Smooth muscle cell (in vitro differentiated cells): ENCODE measurements at regions not wholly inside any gene's neighbourhood (a gene's known extent, or its start where the extent isn't known, plus 50 kb on each side); places are given as distances from the start of the nearest gene placed in this dataset.

ENCODE experiments used
- DNase-seq: peaks from one replicate; lab custom pipeline; 2025; ENCODE audit not compliant: unreplicated experiment; lab: John Stamatoyannopoulos, UW
- H2AFZ ChIP-seq: fragments of 200-600 bp; sonication (generic); 2 replicates; pipeline ENCODE4 v1.6.0; 2016; ENCODE audit warnings: antibody characterized with exemption, low read depth, mild to moderate bottlenecking
- H3F3A ChIP-seq: fragments of 200-600 bp; sonication (generic); 2 replicates; pipeline ENCODE4 v1.6.0; 2017; ENCODE audit warnings: antibody characterized with exemption, low read depth
- H3K27ac ChIP-seq: fragments of 200-600 bp; sonication (generic); 2 replicates; pipeline ENCODE4 v1.5.1; 2016; ENCODE audit warnings: low read depth, mild to moderate bottlenecking
- H3K27me3 ChIP-seq: fragments of 200-600 bp; sonication (generic); 2 replicates; pipeline ENCODE4 v1.6.1; 2016; ENCODE audit warnings: low read depth, mild to moderate bottlenecking
- H3K36me3 ChIP-seq: fragments of 200-600 bp; sonication (generic); 2 replicates; pipeline ENCODE4 v1.5.1; 2016; ENCODE audit warnings: low read depth
- H3K4me1 ChIP-seq: fragments of 200-600 bp; sonication (generic); 2 replicates; pipeline ENCODE4 v1.5.1; 2016; ENCODE audit warnings: low read depth
- H3K4me2 ChIP-seq: fragments of 200-600 bp; sonication (generic); 2 replicates; pipeline ENCODE4 v1.6.0; 2016; ENCODE audit warnings: mild to moderate bottlenecking
- H3K4me3 ChIP-seq: fragments of 200-600 bp; sonication (generic); 2 replicates; pipeline ENCODE4 v1.5.1; 2016; ENCODE audit warnings: mild to moderate bottlenecking
- H3K79me2 ChIP-seq: fragments of 200-600 bp; sonication (generic); 2 replicates; pipeline ENCODE4 v1.6.0; 2016; ENCODE audit warnings: low read depth, mild to moderate bottlenecking
- H3K9ac ChIP-seq: fragments of 200-600 bp; sonication (generic); 2 replicates; pipeline ENCODE4 v1.6.0; 2016; ENCODE audit warnings: low read depth
- H3K9me3 ChIP-seq: fragments of 200-600 bp; sonication (generic); replicated peaks from 2 replicates; pipeline ENCODE4 v1.5.1; 2016; ENCODE audit warnings: low read depth
- H4K20me1 ChIP-seq: fragments of 200-600 bp; sonication (generic); 2 replicates; pipeline ENCODE4 v1.6.0; 2016; ENCODE audit warnings: low read depth
- CTCF ChIP-seq: fragments of 200-600 bp; sonication (generic); IDR thresholded peaks from 2 replicates; pipeline ENCODE4 v1.5.1; 2017; ENCODE audit warnings: borderline replicate concordance, mild to moderate bottlenecking, antibody characterized with exemption; ENCODE audit not compliant: insufficient read depth, poor library complexity, severe bottlenecking
- WGBS: methylation state at CpG from one replicate; pipeline ENCODE4 v1.1.7; 2016; ENCODE audit warnings: low lambda C conversion rate; 5-methylcytosine and 5-hydroxymethylcytosine counted together

DNA sequence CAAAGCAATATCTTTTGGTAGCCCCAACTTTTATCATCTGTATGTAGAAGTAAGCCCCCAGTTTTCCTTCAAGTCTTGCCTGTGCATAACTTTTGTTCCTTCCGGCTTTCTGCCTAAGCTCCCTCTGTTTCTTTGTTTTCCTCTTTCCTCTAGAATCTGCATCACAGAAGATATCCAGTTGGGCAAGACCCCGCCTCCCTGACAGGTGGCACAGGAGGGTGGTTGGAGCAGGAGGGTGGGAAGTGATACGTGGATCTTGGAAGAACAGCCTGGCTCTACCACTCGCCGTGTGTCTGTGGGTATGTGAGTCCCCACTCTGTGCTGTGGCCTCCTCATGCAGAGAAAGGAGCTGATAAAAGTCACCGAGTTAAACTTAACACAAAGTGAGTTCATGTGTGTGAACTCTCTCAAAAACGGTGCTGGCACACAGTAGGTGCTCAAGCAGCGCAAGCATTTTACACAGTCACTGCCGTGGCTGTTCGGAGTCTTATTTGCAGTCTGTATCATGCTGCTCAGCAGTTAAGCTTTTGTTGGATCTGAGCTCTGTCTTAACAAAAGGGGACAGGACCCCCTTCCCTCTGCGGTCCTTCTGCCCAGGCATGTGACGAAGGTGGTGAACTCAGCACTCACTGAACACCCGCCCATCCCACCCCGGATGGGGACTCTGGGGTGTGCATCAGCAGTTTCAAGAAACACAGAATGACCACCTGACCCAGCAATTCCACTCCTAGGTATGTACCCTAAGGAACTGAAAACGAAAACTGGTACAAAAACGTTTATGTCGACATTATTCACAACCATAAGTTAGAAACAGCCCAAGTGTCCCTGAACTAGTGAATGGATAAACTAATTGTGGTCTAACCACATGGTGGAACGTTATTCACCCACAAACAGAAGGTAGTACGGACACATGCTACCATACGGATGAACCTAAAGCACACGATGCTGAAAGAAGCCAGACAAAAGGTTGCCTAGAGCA, 249.1 kb downstream of the CTTN start:
- 63% methylated on average over 21 of the region's 21 CpGs for WGBS
- no peaks in the 10 kb centered on the region for H3K27me3 ChIP-seq
- H3K9ac ChIP-seq = no peak overlapping the region

DNA sequence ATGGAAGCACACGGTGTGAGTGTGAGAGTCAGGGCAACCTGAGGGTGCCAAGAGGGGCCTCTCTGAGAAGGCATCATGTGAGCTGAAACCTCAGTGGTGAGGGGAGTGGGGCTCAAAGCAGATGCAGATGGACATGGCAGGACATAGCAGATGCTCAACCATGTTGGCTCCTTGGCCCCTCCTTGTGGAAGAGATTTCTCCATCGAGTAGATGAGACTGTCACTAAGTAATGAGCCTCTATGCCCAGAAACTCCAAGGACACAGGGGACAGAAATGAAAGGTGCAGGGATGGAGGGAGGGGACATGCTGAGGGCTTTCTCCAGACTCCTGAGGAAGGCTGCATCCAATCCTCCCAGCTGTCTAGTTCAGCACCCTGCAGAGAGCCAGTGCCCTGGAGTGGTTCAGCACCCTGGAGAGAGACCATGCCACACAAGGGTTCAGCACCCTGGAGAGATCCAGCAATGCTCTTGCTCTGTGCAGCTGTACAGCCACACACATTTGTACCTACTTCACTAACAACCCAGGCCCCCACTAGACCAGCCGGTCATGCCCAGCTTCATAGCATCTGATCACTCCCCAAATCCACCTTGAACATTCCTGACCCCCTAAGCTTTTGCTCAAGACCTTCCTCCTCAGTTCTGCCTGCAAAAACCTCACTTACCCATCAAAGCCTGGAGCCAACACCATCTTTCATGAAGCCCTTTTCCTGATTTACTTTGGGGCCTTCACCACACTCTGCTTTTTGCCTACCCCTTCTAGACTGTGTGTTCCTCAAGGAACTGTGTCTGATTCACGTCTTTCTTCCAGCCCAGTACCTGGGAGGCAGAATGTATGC, 252.0 kb downstream of the CTTN start:
- no peak overlapping the region for H3K4me2 ChIP-seq
- no peak overlapping the region for H2AFZ ChIP-seq
- H3K4me3 ChIP-seq = no peak overlapping the region
- no peaks in the 10 kb centered on the region for H3F3A ChIP-seq
- H3K27ac ChIP-seq = no peak overlapping the region
- DNase-seq = peak; percentile 45
- H3K9me3 ChIP-seq = no peaks in the 10 kb centered on the region
- H3K9ac ChIP-seq = no peak overlapping the region
- H3K36me3 ChIP-seq = no peaks in the 10 kb centered on the region
- 56% methylated on average over 4 of the region's 4 CpGs for WGBS
- no peaks in the 10 kb centered on the region for H3K4me1 ChIP-seq
- no peaks in the 10 kb centered on the region for H3K27me3 ChIP-seq
- no peaks in the 10 kb centered on the region for H3K79me2 ChIP-seq
- TF ChIP-seq CTCF = no peak
- peaks cover 31% of the 10 kb centered on the region for H4K20me1 ChIP-seq

More for the DNA sequence above, 249.1 kb downstream of the CTTN start:
- H3K36me3 ChIP-seq = no peaks in the 10 kb centered on the region
- no peaks in the 10 kb centered on the region for H3K4me1 ChIP-seq
- no peaks in the 10 kb centered on the region for H3F3A ChIP-seq
- H4K20me1 ChIP-seq = peaks cover 25% of the 10 kb centered on the region
- H3K9me3 ChIP-seq = no peaks in the 10 kb centered on the region
- H3K79me2 ChIP-seq = no peaks in the 10 kb centered on the region
- no peak overlapping the region for H3K27ac ChIP-seq
- H3K4me3 ChIP-seq = no peak overlapping the region
- no peak for TF ChIP-seq CTCF
- H2AFZ ChIP-seq = no peak overlapping the region
- DNase-seq = no peak
- no peak overlapping the region for H3K4me2 ChIP-seq

DNA sequence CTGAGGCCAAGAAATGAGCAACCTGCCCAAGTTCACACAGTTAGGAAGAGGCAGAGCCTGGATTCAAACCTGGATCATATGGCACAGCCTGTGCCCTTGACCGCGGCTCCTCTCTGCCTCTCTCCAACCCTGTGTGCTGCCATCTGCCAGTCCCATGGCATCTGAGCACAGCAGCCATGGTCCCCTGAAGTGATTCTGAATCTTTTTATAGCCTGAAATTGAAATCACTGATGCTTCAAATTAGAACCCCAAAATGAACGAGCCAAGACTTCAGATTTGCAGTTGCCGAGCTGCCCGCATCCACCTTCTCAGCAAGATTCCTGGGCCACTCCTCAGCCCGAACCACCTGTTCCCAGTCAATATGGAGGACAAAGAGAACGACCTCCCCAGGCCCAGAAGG, 252.7 kb downstream of the CTTN start:
- H4K20me1 ChIP-seq = peaks cover 38% of the 10 kb centered on the region
- H3K4me2 ChIP-seq = no peak overlapping the region
- H3F3A ChIP-seq = no peaks in the 10 kb centered on the region
- no peaks in the 10 kb centered on the region for H3K27me3 ChIP-seq
- no peaks in the 10 kb centered on the region for H3K4me1 ChIP-seq
- no peaks in the 10 kb centered on the region for H3K36me3 ChIP-seq
- H3K9ac ChIP-seq = no peak overlapping the region
- no peak for DNase-seq
- no peaks in the 10 kb centered on the region for H3K9me3 ChIP-seq
- H3K27ac ChIP-seq = no peak overlapping the region
- TF ChIP-seq CTCF = no peak
- no peak overlapping the region for H3K4me3 ChIP-seq
- H3K79me2 ChIP-seq = no peaks in the 10 kb centered on the region
- 86% methylated on average over 7 of the region's 7 CpGs for WGBS
- no peak overlapping the region for H2AFZ ChIP-seq
